Ishikawa (cell line): ENCODE measurements at regions not wholly inside any gene's neighbourhood (a gene's known extent, or its start where the extent isn't known, plus 50 kb on each side); places are given as distances from the start of the nearest gene placed in this dataset.

Source experiments
- EP300 ChIP-seq: IDR thresholded peaks from 2 replicates; pipeline ENCODE4 v1.6.1; 2012; ENCODE audit warnings: borderline replicate concordance
- RAD21 ChIP-seq: IDR thresholded peaks from 2 replicates; pipeline ENCODE4 v1.6.1; 2012; ENCODE audit warnings: low read depth
- TAF1 ChIP-seq: IDR thresholded peaks from 2 replicates; pipeline ENCODE4 v1.6.1; 2012; ENCODE audit warnings: low read depth, mild to moderate bottlenecking
- TCF12 ChIP-seq: IDR thresholded peaks from 2 replicates; pipeline ENCODE4 v1.6.1; 2012; ENCODE audit warnings: low read depth
- TF ChIP-seq, protein P1 (sequence below): IDR thresholded peaks from 2 replicates; pipeline ENCODE4 v1.6.1; 2012; ENCODE audit warnings: low read depth, mild to moderate bottlenecking

DNA sequence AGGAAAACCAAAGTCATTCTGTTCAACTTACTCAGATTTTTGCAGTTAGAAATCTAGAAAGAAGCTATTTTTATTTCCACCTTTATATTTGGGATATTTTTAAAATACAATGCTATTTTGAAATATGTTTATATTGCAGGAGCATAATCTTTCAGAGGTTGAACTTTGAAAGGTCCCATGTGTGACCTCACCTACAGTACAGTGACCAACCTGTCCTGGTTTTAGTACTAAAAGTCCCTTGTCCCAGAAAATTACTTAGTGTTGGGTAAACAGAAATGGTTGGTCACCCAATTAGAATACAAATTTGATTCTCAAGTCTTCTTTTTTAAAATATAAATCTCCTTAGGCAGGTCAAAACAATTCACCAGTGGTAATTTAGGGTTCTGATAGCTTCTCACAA is 141.6 kb upstream of the FRMD4B start:
- TF ChIP-seq RAD21 (no peak), EP300 (no peak), TAF1 (no peak), TCF12 (no peak)
- TF ChIP-seq, protein P1, sequence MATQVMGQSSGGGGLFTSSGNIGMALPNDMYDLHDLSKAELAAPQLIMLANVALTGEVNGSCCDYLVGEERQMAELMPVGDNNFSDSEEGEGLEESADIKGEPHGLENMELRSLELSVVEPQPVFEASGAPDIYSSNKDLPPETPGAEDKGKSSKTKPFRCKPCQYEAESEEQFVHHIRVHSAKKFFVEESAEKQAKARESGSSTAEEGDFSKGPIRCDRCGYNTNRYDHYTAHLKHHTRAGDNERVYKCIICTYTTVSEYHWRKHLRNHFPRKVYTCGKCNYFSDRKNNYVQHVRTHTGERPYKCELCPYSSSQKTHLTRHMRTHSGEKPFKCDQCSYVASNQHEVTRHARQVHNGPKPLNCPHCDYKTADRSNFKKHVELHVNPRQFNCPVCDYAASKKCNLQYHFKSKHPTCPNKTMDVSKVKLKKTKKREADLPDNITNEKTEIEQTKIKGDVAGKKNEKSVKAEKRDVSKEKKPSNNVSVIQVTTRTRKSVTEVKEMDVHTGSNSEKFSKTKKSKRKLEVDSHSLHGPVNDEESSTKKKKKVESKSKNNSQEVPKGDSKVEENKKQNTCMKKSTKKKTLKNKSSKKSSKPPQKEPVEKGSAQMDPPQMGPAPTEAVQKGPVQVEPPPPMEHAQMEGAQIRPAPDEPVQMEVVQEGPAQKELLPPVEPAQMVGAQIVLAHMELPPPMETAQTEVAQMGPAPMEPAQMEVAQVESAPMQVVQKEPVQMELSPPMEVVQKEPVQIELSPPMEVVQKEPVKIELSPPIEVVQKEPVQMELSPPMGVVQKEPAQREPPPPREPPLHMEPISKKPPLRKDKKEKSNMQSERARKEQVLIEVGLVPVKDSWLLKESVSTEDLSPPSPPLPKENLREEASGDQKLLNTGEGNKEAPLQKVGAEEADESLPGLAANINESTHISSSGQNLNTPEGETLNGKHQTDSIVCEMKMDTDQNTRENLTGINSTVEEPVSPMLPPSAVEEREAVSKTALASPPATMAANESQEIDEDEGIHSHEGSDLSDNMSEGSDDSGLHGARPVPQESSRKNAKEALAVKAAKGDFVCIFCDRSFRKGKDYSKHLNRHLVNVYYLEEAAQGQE = no peak
